Loucy (cell line): ENCODE measurements at regions not wholly inside any gene's neighbourhood (a gene's known extent, or its start where the extent isn't known, plus 50 kb on each side); places are given as distances from the start of the nearest gene placed in this dataset.

Source experiments
- EZH2phosphoT487 ChIP-seq: fragments of 200-600 bp; IDR thresholded peaks from 2 replicates; pipeline ENCODE4 v1.6.1; 2018; ENCODE audit warnings: antibody characterized with exemption, mild to moderate bottlenecking, moderate library complexity, borderline replicate concordance
- TF ChIP-seq, protein P1 (sequence below): fragments of 200-600 bp; sonication (generic); conservative IDR thresholded peaks from 2 replicates; pipeline ENCODE4 v1.5.1; 2014; ENCODE audit warnings: mild to moderate bottlenecking, antibody characterized with exemption, low read length

DNA sequence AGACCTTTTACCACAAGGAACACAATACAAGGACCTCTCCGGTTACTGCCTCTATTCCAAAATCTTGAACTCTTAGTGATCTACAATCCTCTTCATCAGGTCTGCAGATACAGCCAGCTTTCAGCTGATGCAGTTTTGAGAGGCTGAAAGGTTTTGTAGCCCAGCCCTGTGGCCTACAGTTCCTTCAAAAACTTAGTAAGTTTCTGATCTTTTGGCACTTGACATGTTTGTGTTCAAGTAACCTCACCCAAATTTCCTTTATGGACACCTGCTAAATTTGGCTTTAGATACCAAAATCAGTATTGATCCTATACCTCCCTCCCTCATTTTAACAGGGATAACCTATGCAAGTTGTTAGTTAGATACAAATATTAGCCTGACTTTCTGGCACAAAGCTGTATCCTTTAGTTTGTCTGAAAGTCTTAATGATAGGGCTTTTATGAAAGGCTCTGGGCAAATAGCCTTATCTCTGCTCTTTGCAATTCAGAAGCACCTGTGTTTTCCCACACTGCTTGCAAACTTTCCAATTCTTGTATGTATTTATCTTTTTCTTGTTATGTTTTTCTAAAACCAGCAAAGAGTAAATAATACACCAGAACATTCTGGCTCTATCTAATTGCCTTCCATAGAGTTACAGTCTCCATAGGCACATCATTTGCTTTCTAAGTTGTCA is 650.5 kb upstream of the KLHL29 start:
- TF ChIP-seq, protein P1, sequence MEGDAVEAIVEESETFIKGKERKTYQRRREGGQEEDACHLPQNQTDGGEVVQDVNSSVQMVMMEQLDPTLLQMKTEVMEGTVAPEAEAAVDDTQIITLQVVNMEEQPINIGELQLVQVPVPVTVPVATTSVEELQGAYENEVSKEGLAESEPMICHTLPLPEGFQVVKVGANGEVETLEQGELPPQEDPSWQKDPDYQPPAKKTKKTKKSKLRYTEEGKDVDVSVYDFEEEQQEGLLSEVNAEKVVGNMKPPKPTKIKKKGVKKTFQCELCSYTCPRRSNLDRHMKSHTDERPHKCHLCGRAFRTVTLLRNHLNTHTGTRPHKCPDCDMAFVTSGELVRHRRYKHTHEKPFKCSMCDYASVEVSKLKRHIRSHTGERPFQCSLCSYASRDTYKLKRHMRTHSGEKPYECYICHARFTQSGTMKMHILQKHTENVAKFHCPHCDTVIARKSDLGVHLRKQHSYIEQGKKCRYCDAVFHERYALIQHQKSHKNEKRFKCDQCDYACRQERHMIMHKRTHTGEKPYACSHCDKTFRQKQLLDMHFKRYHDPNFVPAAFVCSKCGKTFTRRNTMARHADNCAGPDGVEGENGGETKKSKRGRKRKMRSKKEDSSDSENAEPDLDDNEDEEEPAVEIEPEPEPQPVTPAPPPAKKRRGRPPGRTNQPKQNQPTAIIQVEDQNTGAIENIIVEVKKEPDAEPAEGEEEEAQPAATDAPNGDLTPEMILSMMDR, result no peak
- TF ChIP-seq EZH2phosphoT487, result no peak
